ENCODE measurements at regions not wholly inside any gene's neighbourhood (a gene's known extent, or its start where the extent isn't known, plus 50 kb on each side); places are given as distances from the start of the nearest gene placed in this dataset.

DNA sequence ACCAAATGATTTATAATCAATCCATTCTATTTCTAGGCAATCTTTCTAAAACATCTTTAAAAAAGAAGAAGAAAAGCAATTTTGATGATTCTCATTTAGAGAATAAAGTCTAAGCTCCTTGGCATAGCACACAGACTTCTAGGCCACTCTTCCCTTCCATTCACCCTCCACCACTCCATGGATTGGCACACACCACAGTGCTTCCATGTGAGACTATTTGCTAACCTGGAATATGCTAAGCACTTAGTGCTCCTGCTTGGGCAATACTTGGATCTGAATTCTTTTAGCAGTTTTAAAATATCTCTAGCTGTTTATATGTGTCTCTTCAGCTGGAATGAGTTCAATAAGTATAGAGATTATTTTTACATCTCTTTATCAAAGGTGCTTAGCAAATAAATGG lies 177.6 kb upstream of the FBXL7 start:
- DNase-seq (ENCODE audit: low read depth) = no peak
- TF ChIP-seq, protein P1, sequence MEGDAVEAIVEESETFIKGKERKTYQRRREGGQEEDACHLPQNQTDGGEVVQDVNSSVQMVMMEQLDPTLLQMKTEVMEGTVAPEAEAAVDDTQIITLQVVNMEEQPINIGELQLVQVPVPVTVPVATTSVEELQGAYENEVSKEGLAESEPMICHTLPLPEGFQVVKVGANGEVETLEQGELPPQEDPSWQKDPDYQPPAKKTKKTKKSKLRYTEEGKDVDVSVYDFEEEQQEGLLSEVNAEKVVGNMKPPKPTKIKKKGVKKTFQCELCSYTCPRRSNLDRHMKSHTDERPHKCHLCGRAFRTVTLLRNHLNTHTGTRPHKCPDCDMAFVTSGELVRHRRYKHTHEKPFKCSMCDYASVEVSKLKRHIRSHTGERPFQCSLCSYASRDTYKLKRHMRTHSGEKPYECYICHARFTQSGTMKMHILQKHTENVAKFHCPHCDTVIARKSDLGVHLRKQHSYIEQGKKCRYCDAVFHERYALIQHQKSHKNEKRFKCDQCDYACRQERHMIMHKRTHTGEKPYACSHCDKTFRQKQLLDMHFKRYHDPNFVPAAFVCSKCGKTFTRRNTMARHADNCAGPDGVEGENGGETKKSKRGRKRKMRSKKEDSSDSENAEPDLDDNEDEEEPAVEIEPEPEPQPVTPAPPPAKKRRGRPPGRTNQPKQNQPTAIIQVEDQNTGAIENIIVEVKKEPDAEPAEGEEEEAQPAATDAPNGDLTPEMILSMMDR (IDR thresholded peaks at IDR 0.05; ENCODE audit: low read length, missing control alignments) = no peak
- H3K4me3 ChIP-seq (replicated peaks; ENCODE audit: low read depth, low read length) = no peak overlapping the region

GRCh38 chr5:15321776-15322175 lies 178.2 kb upstream of the FBXL7 start:
- H3K4me3 ChIP-seq (replicated peaks; ENCODE audit: low read depth, low read length) = no peak overlapping the region
- no peak for DNase-seq (ENCODE audit: low read depth)
- TF ChIP-seq, protein P1 (IDR thresholded peaks at IDR 0.05; ENCODE audit: low read length, missing control alignments) = no peak

GRCh38 chr5:15320871-15321270 lies 179.1 kb upstream of the FBXL7 start:
- TF ChIP-seq, protein P1 (IDR thresholded peaks at IDR 0.05; ENCODE audit: low read length, missing control alignments) = no peak
- H3K4me3 ChIP-seq (replicated peaks; ENCODE audit: low read depth, low read length) = no peak overlapping the region
- no peak for DNase-seq (ENCODE audit: low read depth)

GRCh38 chr5:15304914-15305834 lies 194.8 kb upstream of the FBXL7 start:
- TF ChIP-seq, protein P1 (IDR thresholded peaks at IDR 0.05; ENCODE audit: low read length, missing control alignments) = no peak
- DNase-seq (ENCODE audit: low read depth) = no peak
- no peak overlapping the region for H3K4me3 ChIP-seq (replicated peaks; ENCODE audit: low read depth, low read length)

DNA sequence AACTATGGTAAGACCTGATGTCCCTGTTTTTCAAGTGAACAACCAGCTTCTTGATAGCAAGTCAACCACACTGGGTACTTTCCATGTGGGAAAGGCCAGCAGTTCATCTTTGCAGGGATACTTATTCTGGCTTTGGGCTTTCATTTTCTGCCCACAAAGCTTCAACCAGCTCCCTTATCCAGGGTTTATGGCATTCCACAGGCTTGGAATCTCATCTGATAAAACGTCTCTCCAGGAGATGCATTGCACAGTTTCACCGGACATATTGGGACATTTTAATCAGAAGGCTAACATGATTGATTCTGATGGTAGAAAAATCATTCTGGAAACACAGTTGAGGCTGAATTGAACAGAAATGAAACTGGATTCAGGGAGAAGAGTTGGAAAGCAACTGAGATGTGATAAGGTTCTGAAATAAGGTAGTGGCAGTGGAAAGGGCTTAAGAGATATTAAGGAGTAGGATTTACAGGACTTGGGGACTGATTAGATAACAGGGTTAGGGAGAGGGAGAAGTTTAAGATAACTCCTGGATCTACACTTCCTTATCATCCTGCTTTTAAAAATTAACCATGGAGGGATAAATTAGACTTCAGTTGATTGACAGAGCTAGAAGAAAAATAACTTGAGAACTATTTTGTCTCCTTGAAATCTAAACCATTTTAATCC lies 195.8 kb upstream of the FBXL7 start:
- no peak overlapping the region for H3K4me3 ChIP-seq (replicated peaks; ENCODE audit: low read depth, low read length)
- no peak for DNase-seq (ENCODE audit: low read depth)
- TF ChIP-seq, protein P1 (IDR thresholded peaks at IDR 0.05; ENCODE audit: low read length, missing control alignments) = no peak

DNA sequence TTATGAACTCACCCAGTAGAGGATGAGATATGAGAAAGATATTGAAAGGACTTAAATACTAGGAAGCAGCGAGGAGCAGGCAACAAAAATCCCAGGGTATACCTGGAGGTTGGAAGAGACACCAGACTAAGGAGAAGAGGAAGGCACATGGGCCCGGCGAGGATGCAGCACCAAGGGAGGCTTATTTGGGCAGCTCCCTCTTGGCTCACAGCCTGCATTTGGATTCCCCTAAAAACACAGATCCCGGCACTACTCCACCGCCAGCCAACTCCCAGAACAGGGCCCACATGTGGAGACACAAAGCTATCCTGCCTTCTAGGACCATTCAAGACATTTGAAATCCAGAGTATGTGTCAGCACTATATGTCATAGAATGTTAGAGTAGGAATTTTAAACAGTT lies 199.8 kb upstream of the FBXL7 start:
- H3K4me3 ChIP-seq (replicated peaks; ENCODE audit: low read depth, low read length) = no peak overlapping the region
- no peak for DNase-seq (ENCODE audit: low read depth)
- TF ChIP-seq, protein P1 (IDR thresholded peaks at IDR 0.05; ENCODE audit: low read length, missing control alignments) = no peak
